Activated T-cell treated with anti-CD3 and anti-CD28 coated beads, Interleukin-2, amount 50 U/mL, for 72 hours (primary cell): ENCODE measurements at regions not wholly inside any gene's neighbourhood (a gene's known extent, or its start where the extent isn't known, plus 50 kb on each side); places are given as distances from the start of the nearest gene placed in this dataset.
"Not testable (repeated sequence)": the region's sequence is repeated elsewhere in the genome, so short reads cannot be mapped to it uniquely, and the experiment has no call there.

ENCODE experiments used
- ATAC-seq, 2 donors: fragments of 150-1000 bp; cut with Tn5 transposase; replicated peaks in 1 of 2; 2 replicates each; pipeline ENCODE4 v1.10.0; 2021; ENCODE audit warnings: moderate library complexity in 2 of 2, mild to moderate bottlenecking in 1 of 2
- DNase-seq, 2 donors: peaks; one replicate each; pipeline ENCODE4 v3.0.0; 2021 to 2022; ENCODE audit warnings: mixed read lengths in 1 of 2
- H3K27ac Mint-ChIP-seq: one replicate; pipeline ENCODE4 v1.8.0; 2022; ENCODE audit warnings: mild to moderate bottlenecking, moderate library complexity, mixed read lengths
- H3K27me3 Mint-ChIP-seq: one replicate; pipeline ENCODE4 v1.8.0; 2022; ENCODE audit warnings: low read depth, mixed read lengths
- H3K36me3 Mint-ChIP-seq, 2 donors: one replicate each; pipeline ENCODE4 v1.8.0; 2022; ENCODE audit warnings: mixed read lengths in 2 of 2, mild to moderate bottlenecking in 1 of 2; ENCODE audit not compliant: insufficient read depth in 2 of 2
- H3K4me1 Mint-ChIP-seq: one replicate; pipeline ENCODE4 v1.8.0; 2022; ENCODE audit warnings: low read depth, mixed read lengths
- H3K4me3 Mint-ChIP-seq, 2 donors: one replicate each; pipeline ENCODE4 v1.8.0; 2022; ENCODE audit warnings: mild to moderate bottlenecking in 2 of 2, mixed read lengths in 2 of 2, moderate library complexity in 2 of 2
- H3K9me3 Mint-ChIP-seq, 2 donors: one replicate each; pipeline ENCODE4 v1.8.0; 2022; ENCODE audit warnings: mixed read lengths in 2 of 2

DNA sequence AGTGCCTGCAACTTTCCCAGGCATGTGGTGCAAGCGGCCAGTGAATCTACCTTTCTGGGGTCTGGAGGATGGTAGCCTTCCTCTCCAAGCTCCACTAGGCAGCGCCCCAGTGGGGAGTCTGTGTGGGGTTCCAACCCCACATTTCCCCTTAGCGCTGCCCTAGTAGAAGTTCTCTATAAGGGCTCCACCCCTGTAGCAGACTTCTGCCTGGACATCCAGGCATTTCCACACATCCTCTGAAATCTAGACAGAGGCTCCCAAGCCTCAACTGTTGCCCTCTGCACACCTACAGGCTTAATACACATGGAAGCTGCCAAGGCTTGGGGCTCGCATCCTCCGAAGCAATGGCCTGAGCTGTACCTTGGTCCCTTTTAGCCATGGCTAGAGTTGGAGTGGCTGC lies 321.6 kb downstream of the TFAP2A start:
- Mint-ChIP-seq H3K27me3 (no peaks in the 10 kb centered on the region), H3K4me1 (no peaks in the 10 kb centered on the region), H3K27ac (no peak overlapping the region), H3K4me3 (no peak overlapping the region), H3K36me3 (peaks cover 0 to 3% of the 10 kb centered on the region in 2 donors), H3K9me3 (peaks cover 4 to 9% of the 10 kb centered on the region in 2 donors)
- DNase-seq = no peak
- ATAC-seq = no peak

DNA sequence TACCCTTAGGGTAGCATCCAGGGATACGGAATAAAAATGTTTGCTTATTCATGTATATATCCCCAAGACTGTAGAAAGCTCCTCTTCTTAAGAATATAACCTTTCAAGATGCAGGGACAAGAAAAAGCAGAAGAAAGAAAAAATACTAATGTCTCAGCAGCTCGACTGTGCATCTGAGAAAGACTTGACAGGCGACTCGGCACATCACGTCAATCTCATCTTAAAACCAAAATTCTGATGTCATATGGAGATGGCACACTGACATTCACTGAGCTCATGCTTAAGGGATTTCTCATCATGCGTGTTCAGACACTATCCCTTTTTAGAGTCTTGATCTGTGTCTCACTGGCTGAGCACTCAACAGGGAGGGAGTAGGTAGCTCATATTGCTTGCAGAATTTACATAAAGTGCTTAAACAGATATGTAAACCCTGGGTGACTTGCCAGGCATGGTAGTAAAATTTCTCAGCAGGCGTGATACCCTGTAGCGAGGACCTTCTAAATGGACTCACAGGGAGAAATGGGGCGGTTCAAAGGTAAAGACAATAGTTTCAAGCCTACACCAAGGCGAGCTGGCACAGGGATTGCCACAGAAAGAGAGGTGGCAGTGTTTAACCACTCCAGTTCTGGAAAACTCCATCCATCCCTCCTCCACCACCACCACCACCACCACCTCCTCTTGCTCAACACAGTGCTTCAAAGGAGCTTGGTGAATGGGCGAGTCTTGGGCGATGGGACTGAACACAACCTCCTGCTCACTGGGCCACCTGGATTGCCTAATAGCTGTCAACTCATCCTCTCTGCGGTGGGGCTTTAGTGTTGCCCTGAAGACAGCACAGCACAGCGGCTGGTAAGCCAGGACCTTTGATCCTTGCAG lies 330.5 kb downstream of the TFAP2A start:
- Mint-ChIP-seq H3K27me3 (no peaks in the 10 kb centered on the region), H3K4me1 (no peaks in the 10 kb centered on the region), H3K9me3 (no peaks in the 10 kb centered on the region), H3K27ac (no peak overlapping the region), H3K4me3 (no peak overlapping the region), H3K36me3 (no peaks in the 10 kb centered on the region)
- DNase-seq = no peak
- no peak for ATAC-seq

DNA sequence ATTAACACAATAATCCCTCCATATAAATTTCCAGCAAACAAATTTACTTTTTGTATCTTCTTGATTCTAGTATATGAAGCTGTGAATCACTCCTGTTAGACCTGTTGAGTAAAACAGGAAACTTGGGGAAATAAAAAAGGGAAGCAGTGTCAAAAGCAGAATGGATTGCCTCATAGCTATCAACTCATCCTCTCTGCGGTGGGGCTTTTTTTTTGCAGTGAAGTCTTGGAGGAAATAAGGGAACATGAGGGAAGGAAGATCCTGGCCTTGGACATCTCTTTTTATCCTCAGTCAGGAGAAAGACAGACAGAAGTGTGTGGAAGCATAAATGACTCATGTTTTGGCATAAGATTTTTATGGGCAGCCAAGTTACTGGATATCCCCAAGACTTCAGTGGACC lies 332.5 kb downstream of the TFAP2A start:
- H3K4me3 Mint-ChIP-seq = no peak overlapping the region
- H3K27me3 Mint-ChIP-seq = no peaks in the 10 kb centered on the region
- DNase-seq (no peak), ATAC-seq (no peak)
- no peak overlapping the region for H3K27ac Mint-ChIP-seq
- no peaks in the 10 kb centered on the region for H3K4me1 Mint-ChIP-seq
- H3K36me3 Mint-ChIP-seq = no peaks in the 10 kb centered on the region
- H3K9me3 Mint-ChIP-seq = no peaks in the 10 kb centered on the region

DNA sequence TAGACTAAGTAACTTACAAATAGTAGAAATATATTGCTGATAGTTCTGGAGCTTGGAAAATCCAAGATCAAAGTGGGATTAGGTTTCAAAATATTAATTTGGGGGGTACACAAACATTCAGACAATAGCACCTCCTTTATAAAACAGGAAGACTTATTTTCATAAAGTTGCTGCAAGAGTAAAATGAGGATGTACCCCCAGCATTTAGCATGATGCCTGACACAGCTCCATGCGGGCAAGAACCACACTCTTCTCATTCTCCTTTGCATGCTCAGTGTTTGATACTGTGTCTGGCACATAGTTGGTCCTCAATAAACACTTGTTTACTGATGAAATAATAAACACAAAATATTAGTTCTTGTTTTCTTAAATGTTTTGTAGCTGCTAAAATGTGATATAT lies 332.9 kb downstream of the TFAP2A start:
- ATAC-seq = no peak
- no peaks in the 10 kb centered on the region for H3K4me1 Mint-ChIP-seq

DNA sequence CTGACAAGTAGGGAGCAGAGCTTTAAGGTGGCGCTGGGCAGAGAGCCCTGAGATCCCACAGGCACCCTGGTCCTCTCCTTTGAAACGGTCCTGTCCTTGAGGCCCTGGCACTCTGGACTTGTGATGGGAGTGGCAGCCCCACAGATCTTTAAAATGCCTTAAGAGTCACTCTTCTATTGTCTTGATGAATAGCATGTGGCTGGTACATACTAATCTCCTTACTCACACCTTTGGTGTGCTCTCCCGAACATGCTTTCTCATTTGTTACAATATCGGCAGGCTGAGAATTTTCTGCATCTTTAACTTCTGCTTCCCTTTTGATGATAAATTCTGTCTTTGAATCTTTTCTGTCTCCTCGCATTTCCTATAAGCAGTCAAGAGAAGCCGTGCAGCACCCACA lies 333.8 kb downstream of the TFAP2A start:
- no peak for ATAC-seq
- Mint-ChIP-seq H3K27me3 (no peaks in the 10 kb centered on the region), H3K36me3 (no peaks in the 10 kb centered on the region), H3K4me1 (no peaks in the 10 kb centered on the region), H3K27ac (no peak overlapping the region), H3K4me3 (no peak overlapping the region), H3K9me3 (no peaks in the 10 kb centered on the region)
- no peak for DNase-seq

More for the DNA sequence above, 332.9 kb downstream of the TFAP2A start:
- no peak for DNase-seq
- no peaks in the 10 kb centered on the region for H3K9me3 Mint-ChIP-seq
- no peak overlapping the region for H3K27ac Mint-ChIP-seq
- H3K36me3 Mint-ChIP-seq = no peaks in the 10 kb centered on the region
- H3K4me3 Mint-ChIP-seq = no peak overlapping the region
- no peaks in the 10 kb centered on the region for H3K27me3 Mint-ChIP-seq

DNA sequence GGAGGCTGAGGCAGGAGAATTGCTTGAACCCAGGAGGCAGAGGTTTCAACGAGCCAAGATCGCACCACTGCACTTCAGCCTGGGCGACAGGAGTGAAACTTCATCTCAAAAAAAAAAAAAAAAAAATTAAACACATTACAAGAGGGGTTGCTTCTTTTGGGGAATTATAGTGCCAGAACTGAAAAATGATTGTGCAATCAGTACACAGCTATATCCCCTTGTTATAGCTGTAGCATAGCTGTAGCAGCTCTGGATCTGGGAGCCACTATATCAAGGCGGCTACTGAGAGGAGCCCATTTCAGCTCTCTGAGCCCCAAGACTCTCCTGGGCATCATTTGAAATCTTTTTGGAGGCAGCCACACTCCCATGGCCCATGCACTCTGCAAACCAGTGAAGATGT lies 334.3 kb downstream of the TFAP2A start:
- no peaks in the 10 kb centered on the region for H3K27me3 Mint-ChIP-seq
- no peaks in the 10 kb centered on the region for H3K36me3 Mint-ChIP-seq
- H3K4me1 Mint-ChIP-seq = no peaks in the 10 kb centered on the region
- no peak overlapping the region for H3K27ac Mint-ChIP-seq
- no peaks in the 10 kb centered on the region for H3K9me3 Mint-ChIP-seq
- no peak overlapping the region for H3K4me3 Mint-ChIP-seq
- DNase-seq = no peak
- no peak for ATAC-seq

DNA sequence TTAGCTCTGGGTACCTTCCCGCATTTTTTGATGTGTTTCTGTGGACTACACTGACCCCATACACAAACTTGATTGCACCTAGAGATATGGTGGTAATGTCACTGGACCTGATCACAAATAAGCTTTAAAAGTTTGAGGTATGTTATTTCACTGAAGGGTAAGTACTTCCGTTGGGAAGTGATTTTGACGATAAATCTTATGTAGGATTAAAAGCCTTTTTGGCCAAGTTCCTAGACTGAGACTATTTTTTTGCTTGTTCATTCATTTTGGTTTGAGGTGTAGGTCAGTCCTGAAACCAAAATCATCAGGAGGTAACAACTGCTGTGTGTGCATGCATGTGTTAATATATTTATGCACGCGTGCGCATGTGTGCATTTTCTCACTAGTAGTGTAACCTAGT lies 336.3 kb downstream of the TFAP2A start:
- Mint-ChIP-seq H3K9me3 (peaks cover 1 to 2% of the 10 kb centered on the region in 2 donors), H3K36me3 (no peaks in the 10 kb centered on the region), H3K4me1 (no peaks in the 10 kb centered on the region), H3K4me3 (no peak overlapping the region), H3K27me3 (no peaks in the 10 kb centered on the region), H3K27ac (no peak overlapping the region)
- ATAC-seq = no peak
- no peak for DNase-seq

DNA sequence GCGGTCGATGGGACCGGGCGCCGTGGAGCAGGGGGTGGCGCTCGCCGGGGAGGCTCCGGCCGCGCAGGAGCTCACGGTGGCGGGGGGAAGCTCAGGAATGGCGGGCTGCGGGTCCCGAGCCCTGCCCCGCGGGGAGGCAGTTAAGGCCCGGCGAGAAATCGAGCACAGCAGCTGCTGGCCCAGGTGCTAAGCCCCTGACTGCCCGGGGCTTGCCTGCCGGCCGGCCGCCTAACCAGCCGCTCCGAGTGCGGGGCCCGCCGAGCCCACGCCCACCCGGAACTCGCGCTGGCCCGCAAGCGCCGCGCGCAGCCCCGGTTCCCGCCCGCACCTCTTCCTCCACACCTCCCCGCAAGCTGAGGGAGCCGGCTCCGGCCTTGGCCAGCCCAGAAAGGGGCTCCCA lies 340.1 kb downstream of the TFAP2A start:
- not testable (repeated sequence) for H3K36me3 Mint-ChIP-seq, ATAC-seq, H3K27me3 Mint-ChIP-seq, H3K27ac Mint-ChIP-seq, DNase-seq, H3K4me3 Mint-ChIP-seq, H3K9me3 Mint-ChIP-seq, H3K4me1 Mint-ChIP-seq

DNA sequence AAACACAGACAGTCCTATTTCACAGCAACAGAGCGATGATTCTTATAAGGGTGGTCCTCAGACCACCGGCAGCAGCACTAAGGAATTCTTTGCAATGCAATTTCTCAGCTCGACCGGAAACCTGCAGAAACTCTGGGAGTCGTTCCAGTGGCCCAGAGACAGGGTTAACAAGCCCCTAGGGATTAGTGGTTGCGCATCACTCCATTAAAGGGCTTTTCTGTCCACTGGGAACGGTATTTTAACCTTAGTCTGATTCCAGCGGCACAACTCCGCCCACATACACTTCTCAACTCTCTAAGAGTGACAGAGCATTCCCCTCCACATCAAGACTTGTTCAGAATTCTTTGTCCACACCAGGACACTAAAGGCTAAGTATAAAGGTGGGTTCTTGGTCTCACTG lies 341.5 kb downstream of the TFAP2A start:
- no peak overlapping the region for H3K4me3 Mint-ChIP-seq
- no peaks in the 10 kb centered on the region for H3K27me3 Mint-ChIP-seq
- H3K9me3 Mint-ChIP-seq = peaks cover 1 to 2% of the 10 kb centered on the region in 2 donors
- ATAC-seq = no peak
- DNase-seq = no peak
- H3K27ac Mint-ChIP-seq = no peak overlapping the region
- no peaks in the 10 kb centered on the region for H3K4me1 Mint-ChIP-seq
- H3K36me3 Mint-ChIP-seq = no peaks in the 10 kb centered on the region

DNA sequence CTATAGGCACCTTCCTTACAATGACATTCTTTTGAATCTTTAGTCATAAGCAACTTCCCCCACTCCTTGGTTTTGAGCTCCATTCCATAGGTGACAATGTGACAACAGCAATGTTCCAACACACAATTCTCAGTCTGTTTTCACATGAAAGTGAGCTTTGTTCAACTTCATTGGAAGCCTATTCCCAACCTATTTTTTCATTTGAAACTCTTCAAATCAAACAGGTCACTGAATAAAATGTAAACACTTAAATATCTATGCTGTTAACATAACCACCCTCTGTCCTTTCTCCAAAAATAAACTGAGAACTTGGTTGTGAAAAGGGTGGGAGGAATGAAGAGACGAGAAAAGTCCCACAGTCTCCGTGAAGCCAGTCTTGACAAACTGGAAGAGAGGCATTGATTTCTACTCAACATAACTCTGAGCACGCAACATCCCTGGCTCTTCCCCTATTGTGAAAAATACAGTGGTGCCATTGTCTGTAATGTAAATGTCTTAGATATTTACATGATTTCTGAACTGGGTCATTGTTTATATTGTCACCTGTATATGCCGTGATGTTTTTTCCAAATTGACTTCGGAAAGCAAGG lies 343.1 kb downstream of the TFAP2A start:
- no peak overlapping the region for H3K4me3 Mint-ChIP-seq

DNA sequence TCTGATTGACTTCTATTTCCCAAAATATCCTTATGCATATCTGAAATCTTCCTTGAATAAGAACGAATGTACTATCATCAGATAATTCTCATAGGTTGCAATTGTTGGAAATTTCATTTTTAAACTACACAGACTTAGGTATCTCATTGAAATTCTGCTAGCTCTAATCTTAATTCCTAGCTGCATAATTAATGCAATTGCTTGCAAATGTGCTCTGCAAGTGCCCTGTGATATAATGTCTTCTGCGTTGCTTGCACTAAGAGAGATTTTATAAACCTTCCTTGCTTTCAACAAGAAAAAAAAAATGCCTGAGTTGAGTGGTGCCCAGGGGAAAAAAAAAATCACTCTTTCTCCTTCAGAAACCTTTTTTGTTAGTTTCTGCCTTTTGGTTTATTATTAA lies 354.9 kb downstream of the TFAP2A start:
- no peak overlapping the region for H3K4me3 Mint-ChIP-seq
- no peak overlapping the region for H3K27ac Mint-ChIP-seq
- no peaks in the 10 kb centered on the region for H3K27me3 Mint-ChIP-seq
- H3K9me3 Mint-ChIP-seq = peaks cover 1 to 2% of the 10 kb centered on the region in 2 donors
- DNase-seq (no peak), ATAC-seq (no peak)
- no peaks in the 10 kb centered on the region for H3K4me1 Mint-ChIP-seq
- no peaks in the 10 kb centered on the region for H3K36me3 Mint-ChIP-seq

More for the DNA sequence above, 343.1 kb downstream of the TFAP2A start:
- H3K9me3 Mint-ChIP-seq = peaks cover 1 to 2% of the 10 kb centered on the region in 2 donors
- H3K4me1 Mint-ChIP-seq = no peaks in the 10 kb centered on the region
- DNase-seq (no peak), ATAC-seq (no peak)
- no peaks in the 10 kb centered on the region for H3K27me3 Mint-ChIP-seq
- H3K36me3 Mint-ChIP-seq = no peaks in the 10 kb centered on the region
- no peak overlapping the region for H3K27ac Mint-ChIP-seq

DNA sequence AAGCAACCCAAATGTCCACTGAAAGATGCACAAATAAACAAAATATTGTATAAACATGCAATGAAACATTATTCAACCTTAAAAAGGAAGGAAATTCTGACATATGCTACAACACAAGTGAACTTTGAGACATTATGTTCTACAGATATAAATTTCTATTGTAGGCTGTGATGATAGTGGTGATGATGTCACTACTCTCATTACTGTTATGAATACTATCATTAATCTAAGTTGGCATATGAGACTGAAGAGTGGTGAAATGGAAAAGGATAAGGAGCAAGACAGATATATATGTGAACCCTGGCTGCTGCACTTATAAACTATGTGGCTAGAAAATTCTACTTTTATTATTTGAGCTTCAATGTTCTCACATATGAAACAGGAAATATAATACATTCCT lies 360.2 kb downstream of the TFAP2A start:
- H3K4me1 Mint-ChIP-seq = no peaks in the 10 kb centered on the region
- H3K9me3 Mint-ChIP-seq = peaks cover 6 to 10% of the 10 kb centered on the region in 2 donors
- DNase-seq = no peak
- H3K27ac Mint-ChIP-seq = peak overlapping the region; percentile 38
- no peak for ATAC-seq
- no peaks in the 10 kb centered on the region for H3K36me3 Mint-ChIP-seq
- H3K27me3 Mint-ChIP-seq = no peaks in the 10 kb centered on the region
- no peak overlapping the region for H3K4me3 Mint-ChIP-seq

DNA sequence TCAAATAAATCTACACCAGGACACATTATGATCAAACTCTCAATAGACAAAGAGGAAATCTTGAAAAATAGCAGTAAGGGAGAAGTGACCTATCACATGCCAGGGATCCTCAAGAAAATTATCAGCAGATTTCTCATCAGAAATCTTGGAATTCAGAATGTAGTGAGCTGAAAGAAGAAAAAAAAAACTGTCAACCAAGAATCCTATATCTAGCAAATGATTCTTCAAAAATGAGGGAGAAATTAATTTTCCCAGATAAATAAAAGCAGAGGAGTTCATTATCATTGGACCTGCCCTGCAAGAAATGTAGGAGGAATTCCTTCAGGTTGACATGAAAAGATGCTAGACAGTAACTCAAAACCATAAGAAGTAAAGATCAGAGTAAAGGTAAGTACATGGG lies 363.6 kb downstream of the TFAP2A start:
- Mint-ChIP-seq H3K36me3 (no peaks in the 10 kb centered on the region), H3K4me1 (no peaks in the 10 kb centered on the region), H3K27ac (no peak overlapping the region), H3K9me3 (peaks cover 6 to 10% of the 10 kb centered on the region in 2 donors), H3K4me3 (no peak overlapping the region), H3K27me3 (no peaks in the 10 kb centered on the region)
- DNase-seq = no peak
- ATAC-seq = no peak
